OCI-LY1 (cell line): ENCODE measurements at regions not wholly inside any gene's neighbourhood (a gene's known extent, or its start where the extent isn't known, plus 50 kb on each side); places are given as distances from the start of the nearest gene placed in this dataset.

Source experiments
- EZH2 ChIP-seq: fragments of 200-600 bp; sonication (generic), shearing (Covaris generic); IDR thresholded peaks from 2 replicates; pipeline ENCODE4 v1.8.0; 2017; ENCODE audit warnings: borderline replicate concordance, mixed run types, mild to moderate bottlenecking, antibody characterized with exemption, low read length, moderate library complexity, mixed read lengths
- TF ChIP-seq, protein P1 (sequence below): fragments of 200-600 bp; sonication (generic), shearing (Covaris generic); IDR thresholded peaks from 2 replicates; pipeline ENCODE4 v1.5.1; 2017; ENCODE audit warnings: mild to moderate bottlenecking, antibody characterized with exemption, low read length, moderate library complexity, mixed read lengths

DNA sequence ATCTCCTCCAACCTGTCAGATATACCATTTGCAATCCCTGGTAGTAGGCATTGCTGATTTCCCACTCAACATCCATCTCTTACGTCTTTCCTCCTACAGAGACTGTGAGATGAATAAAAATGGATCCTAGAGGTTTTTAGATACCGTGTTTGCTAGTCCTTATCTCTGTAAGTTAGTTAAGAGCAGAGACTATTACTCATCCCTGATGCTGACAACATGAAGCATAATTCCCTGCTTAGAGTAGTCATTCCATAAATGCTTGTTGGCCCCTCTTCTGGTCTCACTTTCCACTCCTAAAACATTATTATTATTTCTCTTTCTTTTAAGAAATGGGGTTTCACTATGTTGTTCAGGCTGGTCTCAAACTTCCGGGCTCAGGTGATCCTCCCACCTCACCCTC, 136.2 kb downstream of the RTP4 start:
- TF ChIP-seq, protein P1, sequence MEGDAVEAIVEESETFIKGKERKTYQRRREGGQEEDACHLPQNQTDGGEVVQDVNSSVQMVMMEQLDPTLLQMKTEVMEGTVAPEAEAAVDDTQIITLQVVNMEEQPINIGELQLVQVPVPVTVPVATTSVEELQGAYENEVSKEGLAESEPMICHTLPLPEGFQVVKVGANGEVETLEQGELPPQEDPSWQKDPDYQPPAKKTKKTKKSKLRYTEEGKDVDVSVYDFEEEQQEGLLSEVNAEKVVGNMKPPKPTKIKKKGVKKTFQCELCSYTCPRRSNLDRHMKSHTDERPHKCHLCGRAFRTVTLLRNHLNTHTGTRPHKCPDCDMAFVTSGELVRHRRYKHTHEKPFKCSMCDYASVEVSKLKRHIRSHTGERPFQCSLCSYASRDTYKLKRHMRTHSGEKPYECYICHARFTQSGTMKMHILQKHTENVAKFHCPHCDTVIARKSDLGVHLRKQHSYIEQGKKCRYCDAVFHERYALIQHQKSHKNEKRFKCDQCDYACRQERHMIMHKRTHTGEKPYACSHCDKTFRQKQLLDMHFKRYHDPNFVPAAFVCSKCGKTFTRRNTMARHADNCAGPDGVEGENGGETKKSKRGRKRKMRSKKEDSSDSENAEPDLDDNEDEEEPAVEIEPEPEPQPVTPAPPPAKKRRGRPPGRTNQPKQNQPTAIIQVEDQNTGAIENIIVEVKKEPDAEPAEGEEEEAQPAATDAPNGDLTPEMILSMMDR: no peak
- no peak for TF ChIP-seq EZH2
